ENCODE measurements at regions not wholly inside any gene's neighbourhood (a gene's known extent, or its start where the extent isn't known, plus 50 kb on each side); places are given as distances from the start of the nearest gene placed in this dataset.

- ChIA-PET RAD21 (ENCODE audit: low non-redundant PET in 1 of 2, low total read pairs in 2 of 2, uncharacterized antibody in 2 of 2, unreplicated experiment in 2 of 2) (no interaction called here), POLR2A (no interaction called here), CTCF (no interaction called here)
- H3K9me3 ChIP-seq (ENCODE audit: control insufficient read depth in 1 of 2, insufficient read depth in 1 of 2, low read depth in 1 of 2, low read length in 2 of 2), result no peaks in the 10 kb centered on the region
- no peak for TF ChIP-seq YY1 (IDR thresholded peaks at IDR 0.05; ENCODE audit: extremely low read depth, insufficient replicate concordance, low read depth, low read length)
- no peak for TF ChIP-seq CEBPB (IDR thresholded peaks at IDR 0.05; ENCODE audit: low read depth)
- TF ChIP-seq RAD21 (IDR thresholded peaks at IDR 0.05; ENCODE audit: low read depth), result no peak
- no peak for TF ChIP-seq EGR1 (IDR thresholded peaks at IDR 0.05; ENCODE audit: low read depth)
- TF ChIP-seq SP1 (IDR thresholded peaks at IDR 0.05; ENCODE audit: low read depth), result no peak
- no peak for TF ChIP-seq SRF (IDR thresholded peaks at IDR 0.05; ENCODE audit: low read depth)
- no peak for TF ChIP-seq ZNF274 (IDR thresholded peaks at IDR 0.05; ENCODE audit: low read depth, low read length)
- no peak for TF ChIP-seq ELF1 (IDR thresholded peaks at IDR 0.05; ENCODE audit: borderline replicate concordance, low read depth)
- no peak for TF ChIP-seq FOSL1 (IDR thresholded peaks at IDR 0.05; ENCODE audit: low read depth)
- no peak for TF ChIP-seq MAX (IDR thresholded peaks at IDR 0.05)
- no peak for TF ChIP-seq EZH2phosphoT487 (IDR thresholded peaks at IDR 0.05; ENCODE audit: borderline replicate concordance)
- TF ChIP-seq CBX3 (IDR thresholded peaks at IDR 0.05; ENCODE audit: low read depth), result no peak
- no peak for TF ChIP-seq JUND (IDR thresholded peaks at IDR 0.05)
- no peak for TF ChIP-seq POLR2AphosphoS5 (IDR thresholded peaks at IDR 0.05; ENCODE audit: low read depth, low read length)
- no peak for TF ChIP-seq ZBTB33 (IDR thresholded peaks at IDR 0.05; ENCODE audit: extremely low read depth, insufficient replicate concordance, low read length)
- no peak for TF ChIP-seq POLR2A (IDR thresholded peaks at IDR 0.05; ENCODE audit: borderline replicate concordance, extremely low read depth, insufficient read depth, insufficient read length)
- no peak for TF ChIP-seq SIN3A (IDR thresholded peaks at IDR 0.05; ENCODE audit: low read depth)
- no peak for TF ChIP-seq REST (IDR thresholded peaks at IDR 0.05; ENCODE audit: low read depth)
- no peak for TF ChIP-seq EZH2 (IDR thresholded peaks at IDR 0.05)
- no peak for TF ChIP-seq ZFX (IDR thresholded peaks at IDR 0.05)
- H2AFZ ChIP-seq (ENCODE audit: low read depth, low read length, poor library complexity, severe bottlenecking), result no peak overlapping the region
- H3K79me2 ChIP-seq (ENCODE audit: insufficient read depth, low read length), result no peaks in the 10 kb centered on the region
- H3K27ac ChIP-seq (ENCODE audit: low read depth, low read length), result no peak overlapping the region
- H3K9me2 ChIP-seq (ENCODE audit: insufficient read depth), result no peaks in the 10 kb centered on the region
- no peak for DNase-seq (ENCODE audit: low read depth, low spot score)
- H3K4me3 ChIP-seq (replicated peaks in 1 of 2; ENCODE audit: low read depth in 1 of 2, low read length in 2 of 2), result no peak overlapping the region
- no peaks in the 10 kb centered on the region for H3K36me3 ChIP-seq (ENCODE audit: control insufficient read depth in 1 of 2, insufficient read depth in 2 of 2, low read length in 2 of 2)
- H3K27me3 ChIP-seq (ENCODE audit: insufficient read depth, low read length), result peaks cover 8% of the 10 kb centered on the region; the same call in 1 of the 2 replicates
- H3K9ac ChIP-seq (ENCODE audit: low read length), result no peak overlapping the region
- intact Hi-C loops (cut with micrococcal nuclease), result no loop called here
- no peaks in the 10 kb centered on the region for H4K20me1 ChIP-seq (ENCODE audit: insufficient read depth)
- no TSS peak for BruUV-seq (replicated peaks)
- no peaks in the 10 kb centered on the region for H3K4me1 ChIP-seq (ENCODE audit: control insufficient read depth in 1 of 2, insufficient read depth in 2 of 2, low read length in 2 of 2)
- ATAC-seq, result no peak
- no peak overlapping the region for H3K4me2 ChIP-seq (ENCODE audit: low read length)
Measured at GRCh38 chr4:53767482-53767881, 176.2 kb upstream of the LNX1 start.

Data from HCT116 (cell line).